WTC11 (cell line): ENCODE measurements at regions not wholly inside any gene's neighbourhood (a gene's known extent, or its start where the extent isn't known, plus 50 kb on each side); places are given as distances from the start of the nearest gene placed in this dataset.

Experiments
- ATAC-seq: fragments of 200-7000 bp; cut with Tn5 transposase; 2 replicates; pipeline ENCODE4 v1.10.0; 2021; ENCODE audit warnings: mild to moderate bottlenecking, moderate library complexity
- CTCF ChIA-PET: fragments of 300-600 bp; sonication (Branson Sonifier 250); formaldehyde crosslinking; loops from one replicate; lab custom pipeline; 2021; ENCODE audit warnings: antibody characterized with exemption; lab: Charles Lee
- POLR2A ChIA-PET: fragments of 350-600 bp; sonication (Branson Sonifier 250); formaldehyde crosslinking; loops from one replicate; lab custom pipeline; 2021; ENCODE audit warnings: antibody characterized with exemption; lab: Charles Lee
- DNase-seq: peaks from one replicate; pipeline ENCODE4 v3.0.0; 2021; ENCODE audit warnings: low spot score
- H3K27ac Mint-ChIP-seq: 2 replicates; pipeline ENCODE4 v1.8.0; 2021; ENCODE audit warnings: mixed read lengths
- H3K27me3 Mint-ChIP-seq: 2 replicates; pipeline ENCODE4 v1.8.0; 2021; ENCODE audit warnings: low read depth, mild to moderate bottlenecking, moderate library complexity, mixed read lengths
- H3K36me3 Mint-ChIP-seq: 2 replicates; pipeline ENCODE4 v1.8.0; 2021; ENCODE audit warnings: mixed read lengths
- H3K4me1 Mint-ChIP-seq: 2 replicates; pipeline ENCODE4 v1.8.0; 2022; ENCODE audit warnings: mixed read lengths
- H3K4me3 Mint-ChIP-seq: 2 replicates; pipeline ENCODE4 v1.8.0; 2021; ENCODE audit warnings: mild to moderate bottlenecking, moderate library complexity, mixed read lengths
- H3K9me3 Mint-ChIP-seq: 2 replicates; pipeline ENCODE4 v1.8.0; 2021; ENCODE audit warnings: mixed read lengths
- ATF1 ChIP-seq: sonication (generic); formaldehyde crosslinking; IDR thresholded peaks from 2 replicates; pipeline ENCODE4 v1.8.1; 2023; ENCODE audit warnings: mild to moderate bottlenecking, moderate library complexity, missing genetic modification reagents
- ATF3 ChIP-seq: sonication (generic); formaldehyde crosslinking; conservative IDR thresholded peaks from 2 replicates; pipeline ENCODE4 v1.8.1; 2022; ENCODE audit warnings: mild to moderate bottlenecking, missing genetic modification reagents
- CBFB ChIP-seq: sonication (generic); formaldehyde crosslinking; IDR thresholded peaks from 2 replicates; pipeline ENCODE4 v1.8.1; 2022; ENCODE audit warnings: mild to moderate bottlenecking, low read depth, missing genetic modification reagents
- CREM ChIP-seq: sonication (generic); formaldehyde crosslinking; IDR thresholded peaks from 2 replicates; pipeline ENCODE4 v1.8.1; 2022; ENCODE audit warnings: mild to moderate bottlenecking, missing genetic modification reagents, moderate library complexity
- ESRRA ChIP-seq: sonication (generic); formaldehyde crosslinking; IDR thresholded peaks from 2 replicates; pipeline ENCODE4 v1.8.1; 2022; ENCODE audit warnings: mild to moderate bottlenecking, missing genetic modification reagents, borderline replicate concordance
- FOXK1 ChIP-seq: sonication (generic); formaldehyde crosslinking; IDR thresholded peaks from 2 replicates; pipeline ENCODE4 v1.8.0; 2022; ENCODE audit warnings: mild to moderate bottlenecking, moderate library complexity, missing genetic modification reagents
- HMGA2 ChIP-seq: fragments of 250-450 bp; sonication (Bioruptor Pico); IDR thresholded peaks from 2 replicates; pipeline ENCODE4 v1.4.0; 2021; ENCODE audit warnings: mild to moderate bottlenecking, moderate library complexity
- JUN ChIP-seq: sonication (generic); formaldehyde crosslinking; IDR thresholded peaks from 2 replicates; pipeline ENCODE4 v1.8.0; 2023; ENCODE audit warnings: mild to moderate bottlenecking, missing genetic modification reagents
- KAT7 ChIP-seq: sonication (generic); formaldehyde crosslinking; IDR thresholded peaks from 2 replicates; pipeline ENCODE4 v1.8.1; 2023; ENCODE audit warnings: missing genetic modification reagents, mild to moderate bottlenecking, borderline replicate concordance
- NFE2L1 ChIP-seq: sonication (generic); formaldehyde crosslinking; IDR thresholded peaks from 2 replicates; pipeline ENCODE4 v1.8.1; 2023; ENCODE audit warnings: missing genetic modification reagents
- NR3C1 ChIP-seq: sonication (generic); formaldehyde crosslinking; conservative IDR thresholded peaks from 2 replicates; pipeline ENCODE4 v1.8.1; 2023; ENCODE audit warnings: low read depth, mild to moderate bottlenecking, missing genetic modification reagents
- RELA ChIP-seq: sonication (generic); formaldehyde crosslinking; IDR thresholded peaks from 2 replicates; pipeline ENCODE4 v1.8.1; 2022; ENCODE audit warnings: missing genetic modification reagents, mild to moderate bottlenecking, borderline replicate concordance
- SOX15 ChIP-seq: fragments of 250-450 bp; sonication (Bioruptor Pico); IDR thresholded peaks from 2 replicates; pipeline ENCODE4 v1.9.0; 2021; ENCODE audit warnings: mild to moderate bottlenecking
- SP1 ChIP-seq: sonication (generic); formaldehyde crosslinking; conservative IDR thresholded peaks from 2 replicates; pipeline ENCODE4 v1.8.1; 2022; ENCODE audit warnings: missing genetic modification reagents
- TEAD4 ChIP-seq: sonication (generic); formaldehyde crosslinking; IDR thresholded peaks from 2 replicates; pipeline ENCODE4 v1.8.0; 2022; ENCODE audit warnings: mild to moderate bottlenecking, missing genetic modification reagents
- TP53 ChIP-seq: sonication (generic); formaldehyde crosslinking; IDR thresholded peaks from 2 replicates; pipeline ENCODE4 v1.8.1; 2023; ENCODE audit warnings: mild to moderate bottlenecking, missing genetic modification reagents
- ZMAT4 ChIP-seq: fragments of 250-450 bp; sonication (Bioruptor Pico); IDR thresholded peaks from 2 replicates; pipeline ENCODE4 v1.9.0; 2021; ENCODE audit warnings: mild to moderate bottlenecking
- ZNF138 ChIP-seq: sonication (generic); formaldehyde crosslinking; conservative IDR thresholded peaks from 2 replicates; pipeline ENCODE4 v1.8.1; 2022; ENCODE audit warnings: mild to moderate bottlenecking, moderate library complexity, missing genetic modification reagents
- ZNF317 ChIP-seq: sonication (generic); formaldehyde crosslinking; IDR thresholded peaks from 2 replicates; pipeline ENCODE4 v1.8.1; 2023; ENCODE audit warnings: low read depth, mild to moderate bottlenecking, moderate library complexity, missing genetic modification reagents, borderline replicate concordance
- ZNF423 ChIP-seq: fragments of 250-450 bp; sonication (Bioruptor Pico); IDR thresholded peaks from 2 replicates; pipeline ENCODE4 v2.1.2; 2022; ENCODE audit warnings: mild to moderate bottlenecking, moderate library complexity
- ZNF512 ChIP-seq: sonication (generic); formaldehyde crosslinking; IDR thresholded peaks from 2 replicates; pipeline ENCODE4 v1.8.1; 2022; ENCODE audit warnings: missing genetic modification reagents, borderline replicate concordance
- TF ChIP-seq, protein P1 (sequence below): sonication (generic); formaldehyde crosslinking; IDR thresholded peaks from 2 replicates; pipeline ENCODE4 v1.8.1; 2023; ENCODE audit warnings: mild to moderate bottlenecking, missing genetic modification reagents
- TF ChIP-seq, protein P2 (sequence below): sonication (generic); formaldehyde crosslinking; IDR thresholded peaks from 2 replicates; pipeline ENCODE4 v1.8.1; 2022; ENCODE audit warnings: low read depth, mild to moderate bottlenecking, moderate library complexity, missing genetic modification reagents, borderline replicate concordance
- TF ChIP-seq, protein P3 (sequence below): sonication (generic); formaldehyde crosslinking; IDR thresholded peaks from 2 replicates; pipeline ENCODE4 v1.8.1; 2023; ENCODE audit warnings: mild to moderate bottlenecking, missing genetic modification reagents, moderate library complexity
- TF ChIP-seq, protein P4 (sequence below): sonication (generic); formaldehyde crosslinking; IDR thresholded peaks from 2 replicates; pipeline ENCODE4 v1.8.0; 2022; ENCODE audit warnings: mild to moderate bottlenecking, missing genetic modification reagents
- TF ChIP-seq, protein P5 (sequence below): fragments of 250-450 bp; sonication (Bioruptor Pico); IDR thresholded peaks from 2 replicates; pipeline ENCODE4 v1.9.0; 2021; ENCODE audit warnings: mild to moderate bottlenecking, borderline replicate concordance

DNA sequence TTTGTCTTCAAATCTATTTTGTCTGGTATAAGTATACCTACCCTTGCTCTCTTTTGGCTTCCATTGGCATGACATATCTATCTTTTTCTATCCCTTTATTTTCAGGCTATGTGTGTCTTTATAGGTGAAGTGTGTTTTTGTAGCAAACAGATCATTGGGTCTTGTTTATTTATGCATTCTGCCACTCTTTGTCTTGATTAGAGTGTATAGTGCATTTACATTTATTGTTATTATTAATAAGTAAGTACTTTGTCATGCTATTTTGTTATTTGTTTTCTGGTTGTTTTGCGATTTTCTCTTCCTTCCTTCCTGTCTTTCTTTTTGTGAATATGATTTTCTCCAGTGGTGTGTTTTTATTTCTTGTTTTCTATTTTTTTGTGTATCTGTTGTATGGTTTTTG is 188.6 kb downstream of the GLUD2 start:
- TF ChIP-seq RELA (CRISPR knock-in tag), result no peak
- TF ChIP-seq, protein P1, sequence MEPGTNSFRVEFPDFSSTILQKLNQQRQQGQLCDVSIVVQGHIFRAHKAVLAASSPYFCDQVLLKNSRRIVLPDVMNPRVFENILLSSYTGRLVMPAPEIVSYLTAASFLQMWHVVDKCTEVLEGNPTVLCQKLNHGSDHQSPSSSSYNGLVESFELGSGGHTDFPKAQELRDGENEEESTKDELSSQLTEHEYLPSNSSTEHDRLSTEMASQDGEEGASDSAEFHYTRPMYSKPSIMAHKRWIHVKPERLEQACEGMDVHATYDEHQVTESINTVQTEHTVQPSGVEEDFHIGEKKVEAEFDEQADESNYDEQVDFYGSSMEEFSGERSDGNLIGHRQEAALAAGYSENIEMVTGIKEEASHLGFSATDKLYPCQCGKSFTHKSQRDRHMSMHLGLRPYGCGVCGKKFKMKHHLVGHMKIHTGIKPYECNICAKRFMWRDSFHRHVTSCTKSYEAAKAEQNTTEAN (CRISPR knock-in tag), result no peak
- no peak for TF ChIP-seq ZNF138 (CRISPR knock-in tag)
- TF ChIP-seq, protein P2, sequence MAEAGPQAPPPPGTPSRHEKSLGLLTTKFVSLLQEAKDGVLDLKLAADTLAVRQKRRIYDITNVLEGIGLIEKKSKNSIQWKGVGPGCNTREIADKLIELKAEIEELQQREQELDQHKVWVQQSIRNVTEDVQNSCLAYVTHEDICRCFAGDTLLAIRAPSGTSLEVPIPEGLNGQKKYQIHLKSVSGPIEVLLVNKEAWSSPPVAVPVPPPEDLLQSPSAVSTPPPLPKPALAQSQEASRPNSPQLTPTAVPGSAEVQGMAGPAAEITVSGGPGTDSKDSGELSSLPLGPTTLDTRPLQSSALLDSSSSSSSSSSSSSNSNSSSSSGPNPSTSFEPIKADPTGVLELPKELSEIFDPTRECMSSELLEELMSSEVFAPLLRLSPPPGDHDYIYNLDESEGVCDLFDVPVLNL (CRISPR knock-in tag), result no peak
- TF ChIP-seq, protein P3, sequence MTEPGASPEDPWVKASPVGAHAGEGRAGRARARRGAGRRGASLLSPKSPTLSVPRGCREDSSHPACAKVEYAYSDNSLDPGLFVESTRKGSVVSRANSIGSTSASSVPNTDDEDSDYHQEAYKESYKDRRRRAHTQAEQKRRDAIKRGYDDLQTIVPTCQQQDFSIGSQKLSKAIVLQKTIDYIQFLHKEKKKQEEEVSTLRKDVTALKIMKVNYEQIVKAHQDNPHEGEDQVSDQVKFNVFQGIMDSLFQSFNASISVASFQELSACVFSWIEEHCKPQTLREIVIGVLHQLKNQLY (CRISPR knock-in tag), result no peak
- no peak for TF ChIP-seq FOXK1 (CRISPR knock-in tag)
- TF ChIP-seq TEAD4, result no peak
- TF ChIP-seq KAT7 (CRISPR knock-in tag), result no peak
- TF ChIP-seq NR3C1, result no peak
- no peak for TF ChIP-seq JUN (CRISPR knock-in tag)
- no peak for TF ChIP-seq TP53 (CRISPR knock-in tag)
- no peak for ATAC-seq
- no peaks in the 10 kb centered on the region for H3K27me3 Mint-ChIP-seq
- ChIA-PET CTCF (no interaction called here), POLR2A (no interaction called here)
- no peak for DNase-seq
- no peaks in the 10 kb centered on the region for H3K36me3 Mint-ChIP-seq
- no peak overlapping the region for H3K27ac Mint-ChIP-seq
- H3K4me3 Mint-ChIP-seq, result no peak overlapping the region
- H3K9me3 Mint-ChIP-seq, result no peaks in the 10 kb centered on the region
- H3K4me1 Mint-ChIP-seq, result no peaks in the 10 kb centered on the region

- Mint-ChIP-seq H3K27ac (no peak overlapping the region), H3K27me3 (no peaks in the 10 kb centered on the region), H3K36me3 (no peaks in the 10 kb centered on the region), H3K4me1 (no peaks in the 10 kb centered on the region), H3K4me3 (no peak overlapping the region), H3K9me3 (no peaks in the 10 kb centered on the region)
- POLR2A ChIA-PET, result no interaction called here
- DNase-seq (no peak), ATAC-seq (no peak)
- CTCF ChIA-PET, result no interaction called here
- TF ChIP-seq SP1 (CRISPR knock-in tag) (no peak), HMGA2 (no peak), NFE2L1 (CRISPR knock-in tag) (no peak), ZNF512 (CRISPR knock-in tag) (no peak), TP53 (CRISPR knock-in tag) (no peak), ZNF317 (CRISPR knock-in tag) (no peak), CBFB (no peak), ZMAT4 (CRISPR knock-in tag) (no peak), ZNF423 (CRISPR knock-in tag) (no peak), ATF3 (CRISPR knock-in tag) (no peak), NR3C1 (no peak), CREM (CRISPR knock-in tag) (no peak), SOX15 (CRISPR knock-in tag) (no peak), ATF1 (CRISPR knock-in tag) (no peak), ESRRA (CRISPR knock-in tag) (no peak)
- TF ChIP-seq, protein P4, sequence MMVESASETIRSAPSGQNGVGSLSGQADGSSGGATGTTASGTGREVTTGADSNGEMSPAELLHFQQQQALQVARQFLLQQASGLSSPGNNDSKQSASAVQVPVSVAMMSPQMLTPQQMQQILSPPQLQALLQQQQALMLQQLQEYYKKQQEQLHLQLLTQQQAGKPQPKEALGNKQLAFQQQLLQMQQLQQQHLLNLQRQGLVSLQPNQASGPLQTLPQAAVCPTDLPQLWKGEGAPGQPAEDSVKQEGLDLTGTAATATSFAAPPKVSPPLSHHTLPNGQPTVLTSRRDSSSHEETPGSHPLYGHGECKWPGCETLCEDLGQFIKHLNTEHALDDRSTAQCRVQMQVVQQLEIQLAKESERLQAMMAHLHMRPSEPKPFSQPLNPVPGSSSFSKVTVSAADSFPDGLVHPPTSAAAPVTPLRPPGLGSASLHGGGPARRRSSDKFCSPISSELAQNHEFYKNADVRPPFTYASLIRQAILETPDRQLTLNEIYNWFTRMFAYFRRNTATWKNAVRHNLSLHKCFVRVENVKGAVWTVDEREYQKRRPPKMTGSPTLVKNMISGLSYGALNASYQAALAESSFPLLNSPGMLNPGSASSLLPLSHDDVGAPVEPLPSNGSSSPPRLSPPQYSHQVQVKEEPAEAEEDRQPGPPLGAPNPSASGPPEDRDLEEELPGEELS (CRISPR knock-in tag), result no peak
- TF ChIP-seq, protein P5, sequence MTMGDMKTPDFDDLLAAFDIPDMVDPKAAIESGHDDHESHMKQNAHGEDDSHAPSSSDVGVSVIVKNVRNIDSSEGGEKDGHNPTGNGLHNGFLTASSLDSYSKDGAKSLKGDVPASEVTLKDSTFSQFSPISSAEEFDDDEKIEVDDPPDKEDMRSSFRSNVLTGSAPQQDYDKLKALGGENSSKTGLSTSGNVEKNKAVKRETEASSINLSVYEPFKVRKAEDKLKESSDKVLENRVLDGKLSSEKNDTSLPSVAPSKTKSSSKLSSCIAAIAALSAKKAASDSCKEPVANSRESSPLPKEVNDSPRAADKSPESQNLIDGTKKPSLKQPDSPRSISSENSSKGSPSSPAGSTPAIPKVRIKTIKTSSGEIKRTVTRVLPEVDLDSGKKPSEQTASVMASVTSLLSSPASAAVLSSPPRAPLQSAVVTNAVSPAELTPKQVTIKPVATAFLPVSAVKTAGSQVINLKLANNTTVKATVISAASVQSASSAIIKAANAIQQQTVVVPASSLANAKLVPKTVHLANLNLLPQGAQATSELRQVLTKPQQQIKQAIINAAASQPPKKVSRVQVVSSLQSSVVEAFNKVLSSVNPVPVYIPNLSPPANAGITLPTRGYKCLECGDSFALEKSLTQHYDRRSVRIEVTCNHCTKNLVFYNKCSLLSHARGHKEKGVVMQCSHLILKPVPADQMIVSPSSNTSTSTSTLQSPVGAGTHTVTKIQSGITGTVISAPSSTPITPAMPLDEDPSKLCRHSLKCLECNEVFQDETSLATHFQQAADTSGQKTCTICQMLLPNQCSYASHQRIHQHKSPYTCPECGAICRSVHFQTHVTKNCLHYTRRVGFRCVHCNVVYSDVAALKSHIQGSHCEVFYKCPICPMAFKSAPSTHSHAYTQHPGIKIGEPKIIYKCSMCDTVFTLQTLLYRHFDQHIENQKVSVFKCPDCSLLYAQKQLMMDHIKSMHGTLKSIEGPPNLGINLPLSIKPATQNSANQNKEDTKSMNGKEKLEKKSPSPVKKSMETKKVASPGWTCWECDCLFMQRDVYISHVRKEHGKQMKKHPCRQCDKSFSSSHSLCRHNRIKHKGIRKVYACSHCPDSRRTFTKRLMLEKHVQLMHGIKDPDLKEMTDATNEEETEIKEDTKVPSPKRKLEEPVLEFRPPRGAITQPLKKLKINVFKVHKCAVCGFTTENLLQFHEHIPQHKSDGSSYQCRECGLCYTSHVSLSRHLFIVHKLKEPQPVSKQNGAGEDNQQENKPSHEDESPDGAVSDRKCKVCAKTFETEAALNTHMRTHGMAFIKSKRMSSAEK, result no peak
Observed at GRCh38 chrX:121238093-121238492, 190.7 kb downstream of the GLUD2 start.
